Inferior parietal cortex (tissue), 1 donor: ENCODE measurements at regions not wholly inside any gene's neighbourhood (a gene's known extent, or its start where the extent isn't known, plus 50 kb on each side); places are given as distances from the start of the nearest gene placed in this dataset.
"Not testable (repeated sequence)": the region's sequence is repeated elsewhere in the genome, so short reads cannot be mapped to it uniquely, and the experiment has no call there.

ENCODE experiments used
- DNase-seq: peaks from one replicate; pipeline ENCODE4 v3.0.0-alpha.2; 2016; ENCODE audit errors: extremely low spot score

DNA sequence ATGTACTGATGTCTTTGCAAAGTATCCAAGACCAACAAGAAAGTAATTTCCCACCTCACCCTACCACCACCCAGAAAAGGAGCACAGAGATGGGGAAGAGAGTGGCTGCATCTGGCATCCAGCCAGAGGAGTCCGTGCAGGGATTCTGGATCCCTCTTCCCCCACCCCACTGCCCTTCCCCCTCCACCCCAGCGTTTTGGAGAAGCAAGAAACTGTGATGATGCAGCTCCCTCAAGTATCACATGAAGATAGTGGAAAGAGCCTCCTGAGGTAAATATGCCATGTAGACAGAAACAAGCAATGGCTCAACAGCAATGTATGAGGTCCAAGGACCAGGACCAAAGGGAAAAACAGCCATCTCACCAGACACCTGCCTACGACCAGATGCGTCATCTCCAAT is 153.8 kb downstream of the DEPDC1B start:
- DNase-seq, result no peak

DNA sequence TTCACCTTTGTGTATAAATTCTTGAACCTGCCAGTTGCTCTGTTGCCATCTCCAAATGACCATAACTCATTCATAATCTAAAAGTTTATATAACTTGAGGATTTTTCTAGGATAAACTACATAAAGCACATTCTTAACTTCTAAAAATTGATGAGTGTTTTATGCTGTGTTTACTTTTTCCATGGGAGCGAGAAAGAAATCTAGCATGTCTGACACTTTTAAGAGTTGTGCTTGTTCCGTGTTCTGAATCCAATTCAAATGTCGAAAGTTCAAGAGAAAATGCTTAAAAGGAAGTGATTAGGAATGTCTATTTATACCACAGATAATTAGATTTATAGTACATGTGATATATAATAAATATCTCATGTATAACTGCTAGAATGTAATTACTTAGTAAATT is 154.4 kb downstream of the DEPDC1B start:
- no peak for DNase-seq

DNA sequence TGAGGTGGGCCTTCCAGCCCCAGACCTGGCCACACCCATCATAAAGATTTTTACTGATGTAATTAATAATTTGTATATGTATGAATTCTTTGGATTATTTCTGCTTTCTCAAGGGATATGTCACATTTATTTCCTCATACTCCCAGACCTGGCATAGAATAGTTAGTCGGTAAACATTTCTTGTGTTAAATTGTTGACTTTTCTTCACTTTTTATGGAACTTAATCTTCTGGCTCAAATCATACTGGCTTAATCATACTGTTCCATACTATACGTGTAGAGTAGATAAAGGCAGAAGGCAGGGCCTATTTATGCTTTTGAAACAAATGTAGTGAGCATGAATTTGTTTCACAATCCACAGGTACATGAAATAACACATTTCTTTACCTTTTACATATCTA is 155.8 kb downstream of the DEPDC1B start:
- no peak for DNase-seq

DNA sequence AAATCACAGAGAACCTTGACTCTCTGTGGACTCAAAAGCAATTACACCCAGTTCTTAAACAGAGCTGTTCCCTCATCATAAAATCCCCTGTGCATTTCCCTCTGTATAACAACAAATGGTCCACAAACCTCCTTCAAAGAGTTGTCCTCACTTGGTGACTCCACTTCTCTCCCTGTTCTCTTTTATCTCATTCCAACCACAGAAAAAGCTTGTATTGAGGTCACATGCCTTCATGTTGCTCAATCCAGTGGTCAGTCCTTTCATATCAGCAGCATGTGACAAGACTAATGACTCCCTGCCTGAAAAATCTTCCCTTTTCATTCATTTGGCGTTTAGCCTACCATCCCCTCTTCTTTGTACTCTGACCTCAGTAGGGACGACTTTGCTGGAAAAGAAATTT is 158.0 kb downstream of the DEPDC1B start:
- no peak for DNase-seq

DNA sequence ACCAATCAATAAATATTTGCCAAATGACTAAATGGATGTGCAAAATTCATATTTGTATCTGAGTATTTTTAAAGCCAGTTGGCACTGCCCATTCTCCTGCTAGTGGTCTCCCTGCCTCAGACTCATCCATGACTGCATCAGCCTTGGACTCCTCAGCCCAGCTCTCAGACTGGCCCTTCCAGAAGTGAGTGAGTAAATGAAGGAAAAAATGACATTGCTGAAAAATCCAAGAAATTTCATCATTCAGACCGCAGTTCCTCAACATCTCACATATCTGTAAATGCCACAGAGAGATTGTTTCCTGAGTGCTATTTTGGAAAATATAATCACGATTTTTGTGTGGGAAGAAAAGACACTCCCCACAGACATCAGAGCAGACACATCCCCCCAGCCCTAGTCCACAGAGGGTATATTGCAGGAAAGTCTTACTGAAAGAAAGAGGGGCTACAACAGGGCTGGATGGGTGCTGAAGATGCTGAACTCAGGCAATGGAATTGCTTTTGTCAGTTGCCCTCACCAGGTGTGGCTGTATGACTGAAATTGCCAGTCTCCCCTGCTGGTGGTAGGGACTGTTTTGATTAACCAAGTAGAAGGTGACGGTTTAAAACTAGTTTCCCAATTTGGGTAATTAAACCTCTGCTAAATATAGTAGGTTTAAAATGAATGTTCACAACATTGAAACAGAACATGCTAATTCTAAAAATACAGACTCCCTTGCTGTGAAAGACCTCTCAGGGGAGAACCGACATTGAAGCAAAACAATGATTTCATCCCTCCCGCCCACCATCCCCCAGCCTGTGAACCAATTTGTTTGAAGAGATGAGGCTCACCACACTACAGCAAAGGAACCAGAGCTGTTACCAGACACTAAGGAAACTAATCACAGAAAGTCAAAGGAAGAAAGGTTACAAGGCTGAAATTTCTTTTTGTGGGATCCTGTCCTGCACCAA is 158.8 kb downstream of the DEPDC1B start:
- no peak for DNase-seq

DNA sequence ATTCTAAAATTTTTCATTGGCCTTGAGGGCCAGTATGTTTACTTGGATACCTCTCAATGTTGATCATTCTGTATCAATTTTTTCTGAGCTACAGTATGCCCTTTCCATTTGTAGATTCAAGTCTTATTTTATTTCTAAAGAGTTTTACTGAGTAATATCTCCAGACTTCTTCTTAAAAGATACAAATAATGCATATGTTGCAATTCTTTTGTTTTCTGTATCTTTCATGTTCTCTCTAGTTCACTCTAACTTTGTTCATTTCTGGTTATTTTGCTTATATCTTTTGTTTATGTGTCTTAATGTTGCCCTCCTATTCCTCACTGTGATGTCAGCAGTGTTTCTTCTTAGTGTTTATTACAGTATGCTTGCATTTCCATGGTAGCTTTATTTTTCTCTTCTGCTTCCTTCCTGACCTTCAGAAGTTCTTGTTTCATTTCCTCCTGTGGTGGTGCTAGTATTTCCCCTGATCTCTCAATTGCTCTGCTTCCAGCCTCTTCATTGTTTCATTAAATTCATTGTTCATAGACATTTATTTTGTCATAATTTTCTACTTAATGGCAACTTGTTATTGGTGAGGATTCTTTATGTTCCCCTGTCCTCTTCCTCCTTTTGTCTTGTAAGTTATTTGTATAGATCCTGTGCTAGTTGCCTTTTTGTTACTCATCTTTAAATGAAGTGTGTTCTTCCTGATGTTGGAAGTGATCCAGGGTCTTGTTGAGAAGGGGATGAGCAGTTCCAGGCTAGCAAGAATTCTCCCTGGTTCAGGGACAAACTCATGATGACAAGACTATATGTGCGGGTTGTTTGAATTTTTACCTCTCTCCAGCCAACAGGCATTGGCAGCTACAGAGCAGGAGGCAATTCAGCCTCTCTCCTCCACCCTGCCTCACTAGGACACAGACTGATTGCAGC is 160.8 kb downstream of the DEPDC1B start:
- DNase-seq, result no peak

DNA sequence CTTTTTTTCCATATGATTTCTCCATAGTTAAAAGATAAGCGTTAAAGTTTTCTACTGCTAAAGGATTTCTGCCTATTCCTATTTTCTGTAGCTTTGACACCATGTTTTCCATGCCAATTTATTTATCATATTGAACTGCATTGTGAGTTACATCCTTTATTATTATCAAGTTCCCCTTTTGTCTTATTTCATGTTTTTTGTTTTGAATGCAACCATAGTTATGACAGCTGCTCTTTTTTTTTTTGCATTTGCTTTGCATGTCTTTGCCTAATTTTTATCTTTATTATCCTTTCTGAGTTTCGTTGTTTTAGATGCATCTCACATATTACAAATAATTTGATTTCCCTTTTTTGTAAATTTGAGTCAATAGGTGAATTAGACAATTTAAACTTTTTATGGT is 161.5 kb downstream of the DEPDC1B start:
- DNase-seq, result no peak

DNA sequence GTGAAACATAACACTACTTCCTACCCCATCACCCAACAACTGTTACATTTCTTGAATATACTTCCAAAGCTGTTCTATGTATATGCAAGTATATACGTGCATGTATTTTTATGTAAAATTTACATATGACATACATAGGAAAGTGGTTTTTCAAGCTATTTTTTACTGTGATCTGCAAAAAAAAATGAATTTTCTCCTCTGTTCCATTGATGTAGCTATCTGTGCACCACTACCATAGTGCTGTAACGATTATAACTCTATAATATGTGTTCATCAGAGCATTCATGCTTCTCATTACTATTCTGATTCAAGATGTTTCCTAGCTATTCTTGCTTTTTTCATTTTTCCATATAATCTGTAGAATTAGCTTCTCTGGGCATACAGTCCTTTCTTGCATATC is 164.0 kb downstream of the DEPDC1B start:
- DNase-seq, result no peak

DNA sequence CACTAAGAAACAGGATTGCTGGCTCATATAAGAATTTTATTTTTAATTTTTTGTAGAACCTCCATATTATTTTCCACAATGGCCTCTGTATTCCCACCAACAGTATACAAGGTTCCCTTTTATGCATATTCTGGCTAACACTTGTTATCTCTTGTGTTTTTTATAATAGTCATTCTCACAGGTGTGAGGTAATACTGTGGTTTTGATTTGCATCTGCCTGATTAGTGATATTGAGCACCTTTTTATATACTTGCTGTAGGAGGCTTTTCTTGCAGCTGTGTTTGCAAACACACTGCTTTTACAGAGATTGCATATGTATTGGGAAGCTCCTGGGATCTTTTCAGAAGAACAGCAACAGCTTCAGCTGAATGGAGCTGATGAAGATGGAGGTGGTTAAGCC is 164.8 kb downstream of the DEPDC1B start:
- no peak for DNase-seq

DNA sequence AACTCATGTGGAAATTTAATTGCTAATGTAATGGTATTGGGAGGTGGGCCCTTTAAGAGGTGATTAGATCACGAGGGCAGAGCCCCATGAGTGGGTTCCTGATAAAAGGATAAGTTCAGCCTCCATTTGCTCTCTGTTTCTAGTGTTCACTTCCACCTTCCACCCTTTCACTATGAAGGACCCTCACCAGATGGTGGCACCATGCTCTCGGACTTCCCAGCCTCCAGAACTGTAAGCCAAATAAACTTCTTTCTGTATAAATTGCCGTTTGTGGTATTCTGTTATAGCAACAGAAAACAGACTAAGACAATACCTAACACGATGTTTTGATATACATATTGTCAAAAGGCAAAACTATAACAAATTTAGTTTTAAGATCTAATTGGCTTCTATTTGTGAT is 166.2 kb downstream of the DEPDC1B start:
- no peak for DNase-seq

DNA sequence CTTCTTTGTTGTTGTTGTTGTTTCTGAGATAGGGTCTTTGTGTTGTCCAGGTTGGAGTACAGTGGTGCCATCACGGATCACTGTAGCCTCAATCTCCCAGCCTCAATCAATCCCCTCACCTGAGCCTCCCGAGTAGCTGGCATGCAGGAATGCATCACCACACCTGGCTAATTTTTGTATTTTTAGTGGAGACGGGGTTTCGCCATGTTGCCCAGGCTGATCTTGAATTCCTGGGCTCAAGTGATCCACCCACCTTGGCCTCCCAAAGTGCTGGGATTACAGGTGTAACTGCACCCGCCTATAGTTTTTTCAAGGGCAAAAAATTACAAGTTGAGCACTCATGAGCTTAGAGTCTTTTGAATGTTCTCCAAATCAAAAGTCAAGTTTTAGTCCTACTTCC is 167.2 kb downstream of the DEPDC1B start:
- not testable (repeated sequence) for DNase-seq

DNA sequence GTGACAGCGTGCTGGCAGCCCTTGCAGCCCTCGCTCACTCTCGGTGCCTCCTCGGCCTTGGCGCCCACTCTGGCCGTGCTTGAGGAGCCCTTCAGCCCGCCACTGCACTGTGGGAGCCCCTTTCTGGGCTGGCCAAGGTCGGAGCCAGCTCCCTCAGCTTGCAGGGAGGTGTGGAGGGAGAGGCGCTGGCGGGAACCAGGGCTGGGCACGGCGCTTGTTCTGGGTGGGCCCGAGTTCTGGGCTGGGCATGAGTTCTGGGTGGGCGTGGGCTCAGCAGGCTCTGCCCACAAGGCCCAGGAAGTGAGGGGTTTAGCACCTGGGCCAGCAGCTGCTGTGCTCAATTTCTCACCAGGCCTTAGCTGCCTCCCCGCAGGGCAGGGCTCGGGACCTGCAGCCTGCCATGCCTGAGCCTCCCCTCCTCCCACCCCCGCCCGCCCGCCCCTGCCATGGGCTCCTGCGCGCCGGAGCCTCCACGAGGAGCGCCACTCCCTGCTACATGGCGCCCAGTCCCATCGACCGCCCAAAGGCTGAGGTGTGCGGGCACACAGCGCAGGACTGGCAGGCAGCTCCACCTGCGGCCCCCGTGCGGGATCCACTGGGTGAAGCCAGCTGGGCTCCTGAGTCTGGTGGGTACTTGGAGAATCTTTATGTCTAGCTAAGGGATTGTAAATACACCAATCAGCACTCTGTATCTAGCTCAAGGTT is 169.7 kb downstream of the DEPDC1B start:
- DNase-seq, result not testable (repeated sequence)

DNA sequence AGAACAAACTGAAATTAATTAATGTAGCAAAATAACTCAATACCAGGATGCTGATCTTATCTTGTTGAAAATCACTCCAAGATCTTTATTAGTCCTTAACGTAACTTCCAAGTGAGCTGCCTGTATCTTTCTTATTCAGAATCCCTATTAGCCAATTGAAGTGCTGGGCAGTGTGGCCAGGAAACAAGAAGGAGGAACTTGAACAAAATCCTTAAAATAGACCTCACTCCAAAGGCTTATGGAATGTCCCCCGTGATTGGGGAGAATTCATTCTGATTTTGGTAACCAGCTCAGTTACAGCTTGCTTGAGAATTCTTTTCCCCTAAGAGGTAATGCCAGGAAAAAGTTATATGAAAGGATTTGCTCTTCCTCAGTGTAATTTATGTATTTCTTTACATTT is 171.0 kb downstream of the DEPDC1B start:
- no peak for DNase-seq

DNA sequence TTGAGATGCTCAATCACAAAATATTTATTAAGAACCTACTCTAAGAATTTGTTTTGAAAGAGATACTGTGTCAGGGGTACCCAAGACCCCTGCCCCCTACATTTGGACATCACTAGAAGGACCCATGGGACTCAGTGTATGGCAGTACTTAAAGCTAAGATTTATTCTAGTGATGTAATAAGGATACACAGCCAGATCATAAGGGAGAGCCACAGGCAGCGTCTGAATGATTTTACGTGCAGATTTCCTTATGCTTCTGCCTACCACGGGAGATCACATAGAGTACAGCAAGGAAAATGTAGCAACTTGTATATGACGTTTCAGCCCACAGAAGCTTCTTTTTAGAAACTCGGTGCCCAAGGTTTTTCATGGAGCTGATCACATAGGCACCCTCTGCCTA is 172.9 kb downstream of the DEPDC1B start:
- DNase-seq, result no peak

DNA sequence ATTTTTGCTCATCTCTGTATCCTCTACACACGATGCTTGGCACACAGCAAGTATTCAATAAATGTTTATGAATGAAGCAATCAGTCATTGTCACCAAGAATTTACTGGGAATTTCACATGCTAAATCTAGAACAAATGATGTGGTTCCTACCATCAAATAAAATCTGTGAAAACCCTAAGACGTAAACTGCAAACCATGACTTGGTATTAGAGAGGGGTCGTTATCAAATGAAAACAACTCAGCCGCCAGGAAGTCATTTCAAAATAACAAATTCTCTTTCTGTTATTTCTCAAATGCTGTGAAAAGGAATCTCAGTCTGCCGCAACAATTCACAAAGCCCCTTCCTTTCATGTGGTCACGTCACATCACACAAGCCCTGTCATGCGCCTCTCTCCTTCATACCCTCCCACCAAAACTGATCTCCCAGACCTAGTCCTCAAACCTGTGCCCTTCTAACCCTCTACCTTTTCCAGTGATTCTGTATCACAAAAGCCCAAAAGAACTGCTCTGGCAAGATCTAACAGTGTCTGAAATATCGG is 173.6 kb downstream of the DEPDC1B start:
- DNase-seq, result no peak

DNA sequence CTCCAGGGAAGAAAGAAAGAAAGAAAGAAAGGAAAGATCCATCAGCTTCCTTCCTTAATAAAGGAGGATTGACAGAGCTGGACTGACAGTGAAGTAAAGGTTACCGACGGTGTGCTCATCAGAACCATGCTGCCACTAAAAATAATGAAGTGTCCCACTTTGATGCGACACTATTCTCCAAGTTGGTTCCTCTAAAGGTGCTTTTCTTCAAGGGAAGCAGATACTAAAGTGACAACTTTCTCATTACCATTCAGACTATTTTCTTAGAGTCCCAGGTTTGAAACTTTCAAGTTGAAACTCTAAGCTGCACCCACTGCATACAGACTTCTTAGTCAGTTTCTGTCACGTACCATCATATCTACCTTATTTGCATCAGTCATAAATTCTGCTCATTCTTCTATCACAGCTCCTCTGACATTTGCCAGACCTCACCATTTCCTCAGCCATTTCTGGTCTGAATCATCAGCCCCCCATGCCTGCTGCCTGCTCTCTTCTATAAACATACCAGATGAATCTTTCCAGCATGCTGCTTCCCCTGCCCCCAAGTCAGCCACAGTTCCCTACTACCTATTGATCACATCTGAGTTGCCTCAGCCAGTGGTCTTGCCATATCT is 177.6 kb downstream of the DEPDC1B start:
- DNase-seq, result no peak

DNA sequence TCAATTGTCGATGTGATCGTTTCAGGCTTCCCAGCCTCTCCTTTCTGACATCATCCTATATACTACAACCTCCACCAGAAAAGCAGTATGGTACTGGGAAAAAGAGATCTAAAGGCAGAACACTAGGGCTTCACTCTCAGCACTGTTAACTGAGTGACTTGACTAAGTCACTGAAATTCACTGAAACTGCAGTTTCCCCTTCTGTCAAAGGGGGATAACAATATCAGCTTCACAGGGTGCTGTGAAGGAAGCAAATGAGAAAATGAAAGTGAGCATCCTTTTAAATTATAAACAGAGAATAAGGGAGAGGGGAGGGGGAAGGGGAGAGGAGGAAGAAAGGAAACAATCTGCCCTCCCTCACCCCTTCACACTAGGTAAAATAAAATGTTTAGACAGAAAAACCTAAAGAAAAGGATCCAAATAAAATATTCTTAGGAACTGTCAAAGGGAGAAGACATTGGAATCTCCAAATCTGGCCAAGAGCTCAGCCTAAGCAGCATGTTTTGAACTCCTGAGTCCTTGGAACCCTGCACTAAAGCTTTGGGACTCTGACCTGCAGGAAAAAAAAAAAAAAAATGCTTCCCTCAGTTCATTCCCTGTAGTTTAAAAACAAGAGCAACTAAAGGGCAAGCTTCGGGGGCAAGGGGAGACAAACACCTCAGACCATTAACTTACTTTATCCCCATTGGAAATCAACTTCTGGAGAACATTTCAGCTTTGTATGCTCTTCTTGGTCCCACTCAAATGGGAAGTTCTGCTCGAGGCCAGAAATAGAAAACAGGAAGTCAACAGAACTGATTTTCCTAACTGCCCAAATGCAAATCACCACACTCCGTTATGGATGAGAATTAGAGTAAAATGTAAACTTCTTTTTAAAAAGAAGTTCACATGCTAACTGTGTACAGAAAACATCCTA is 178.3 kb downstream of the DEPDC1B start:
- no peak for DNase-seq

DNA sequence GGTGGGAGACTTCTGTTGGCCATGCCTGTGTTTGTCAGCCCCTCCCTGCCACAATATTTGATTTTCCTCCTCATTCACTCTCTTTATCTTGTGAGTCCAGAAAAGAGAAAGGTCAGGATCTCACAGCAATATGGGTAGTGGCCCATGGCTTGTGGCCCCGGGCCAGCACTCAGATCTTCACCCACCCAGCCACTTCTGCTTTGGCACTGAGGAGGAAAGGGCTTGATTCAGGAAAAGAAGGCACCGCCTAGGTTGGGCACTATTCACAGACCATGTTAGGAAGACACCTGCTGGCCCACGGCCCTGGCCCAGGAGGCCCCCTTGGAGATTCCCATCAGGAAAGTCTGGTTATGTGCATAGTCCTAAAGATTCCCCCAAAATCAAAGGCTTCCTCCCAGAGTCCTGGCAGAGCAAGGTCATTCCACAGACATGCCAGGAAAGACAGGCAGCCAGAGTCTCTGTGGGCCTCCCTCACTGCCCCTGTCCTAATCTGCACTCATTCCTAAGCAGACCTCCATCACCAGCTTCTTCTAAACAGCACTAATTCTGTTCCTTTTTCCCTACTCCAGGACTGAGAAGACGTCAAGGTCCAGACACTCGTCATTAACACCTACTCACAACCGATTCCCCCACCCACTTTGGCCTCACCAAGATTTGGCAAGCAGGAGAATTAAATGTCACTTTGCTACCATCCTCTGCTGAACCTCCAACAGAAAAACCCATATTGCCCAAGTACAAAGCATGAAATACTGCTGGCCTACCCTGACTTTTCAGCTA is 179.3 kb downstream of the DEPDC1B start:
- DNase-seq, result no peak

DNA sequence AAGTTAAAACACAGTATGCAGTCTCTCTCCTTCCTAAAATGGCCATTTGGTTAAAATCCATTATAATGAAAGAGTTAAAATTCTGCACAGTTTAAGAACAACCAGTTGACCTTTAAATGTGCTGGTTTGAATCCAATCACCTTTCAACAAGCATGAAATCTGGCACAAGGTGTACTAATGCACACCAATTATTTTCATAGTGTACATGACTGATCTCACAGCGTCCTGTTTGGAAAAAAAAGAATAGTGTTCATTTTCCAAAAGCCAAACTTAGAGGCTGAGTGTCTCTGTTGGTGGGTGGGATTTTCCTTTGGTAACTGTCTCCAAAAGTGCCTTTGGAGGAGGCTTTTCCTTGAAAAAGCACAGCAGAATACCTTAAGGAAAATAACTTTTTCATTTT is 180.6 kb downstream of the DEPDC1B start:
- DNase-seq, result no peak

DNA sequence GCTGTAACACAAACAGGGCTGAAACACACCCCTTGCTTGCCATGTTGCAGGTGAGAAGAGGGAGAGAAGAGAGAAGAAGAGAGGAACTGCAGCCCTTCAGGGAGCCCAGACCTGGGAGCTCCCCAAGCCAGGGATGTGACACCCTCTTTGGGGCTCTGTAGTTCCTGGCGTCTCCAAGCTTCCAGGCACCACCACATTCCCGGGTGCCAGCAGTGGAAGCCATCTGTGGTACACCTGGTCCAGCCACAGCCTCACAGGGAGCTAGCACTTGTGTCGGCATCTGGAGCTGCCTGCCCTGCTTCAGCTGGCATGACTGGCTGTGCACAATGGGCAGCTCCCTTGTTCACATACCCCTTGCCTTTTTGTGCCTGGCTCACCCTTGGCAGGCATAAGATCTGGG is 182.1 kb downstream of the DEPDC1B start:
- no peak for DNase-seq
